HCT116 (cell line): ENCODE measurements at regions not wholly inside any gene's neighbourhood (a gene's known extent, or its start where the extent isn't known, plus 50 kb on each side); places are given as distances from the start of the nearest gene placed in this dataset.

ENCODE experiments used
- ATAC-seq: fragments of 200-7000 bp; cut with Tn5 transposase; 2 replicates; pipeline ENCODE4 v1.9.1; 2020; ENCODE audit warnings: mild to moderate bottlenecking, moderate library complexity
- BruUV-seq: library from RNA; stranded (reverse); fragments of 400-500 nt; replicated peaks from 2 replicates; lab custom pipeline; 2021; lab: Mats Ljungman, UMichigan
- CTCF ChIA-PET: fragments of 300-600 bp; sonication (Branson Sonifier 250); formaldehyde crosslinking; loops from one replicate; lab custom pipeline; 2021; ENCODE audit warnings: antibody characterized with exemption; lab: Charles Lee
- POLR2A ChIA-PET: fragments of 300-600, 350-600 bp; sonication (Branson Sonifier 250); formaldehyde crosslinking; loops from one replicate; lab custom pipeline; 2021; ENCODE audit warnings: antibody characterized with exemption; lab: Charles Lee
- RAD21 ChIA-PET, 2 experiments: fragments of 300-600 bp; sonication (Branson Sonifier 250); formaldehyde crosslinking; loops; one replicate each; lab custom pipeline; 2023; ENCODE audit warnings: low total read pairs in 2 of 2; ENCODE audit not compliant: uncharacterized antibody in 2 of 2, unreplicated experiment in 2 of 2, low non-redundant PET in 1 of 2; lab: Charles Lee
- DNase-seq: peaks from one replicate; pipeline ENCODE4 v3.0.0-alpha.2; 2010; ENCODE audit warnings: low read depth, low spot score
- H2AFZ ChIP-seq: fragments of 200-600 bp; shearing (Covaris generic), sonication (generic); 2 replicates; pipeline ENCODE4 v1.6.1; 2017; ENCODE audit warnings: low read depth, mixed run types, mixed read lengths, antibody characterized with exemption, low read length; ENCODE audit not compliant: poor library complexity, severe bottlenecking
- H3K27ac ChIP-seq: 2 replicates; pipeline ENCODE4 v1.5.1; 2012; ENCODE audit warnings: low read depth, low read length
- H3K27me3 ChIP-seq: fragments of 200-600 bp; sonication (generic); 2 replicates; pipeline ENCODE4 v1.6.1; 2016; ENCODE audit warnings: mixed run types, low read length, mixed read lengths; ENCODE audit not compliant: insufficient read depth
- H3K36me3 ChIP-seq, 2 experiments: fragments of 200-500 bp in 1 of 2; fragments of 200-600 bp in 1 of 2; sonication (Bioruptor generic) in 1 of 2; sonication (generic) in 1 of 2; 2 replicates each; pipeline versions ENCODE4 v1.5.1 to v1.6.1; 2014 to 2016; ENCODE audit warnings: low read length in 2 of 2, inconsistent platforms in 1 of 2, mixed read lengths in 1 of 2, mixed run types in 1 of 2; ENCODE audit not compliant: insufficient read depth in 2 of 2, control insufficient read depth in 1 of 2
- H3K4me1 ChIP-seq, 2 experiments: fragments of 200-600 bp in 1 of 2; sonication (generic) in 1 of 2; 2 replicates each; pipeline versions ENCODE4 v1.5.1 to v1.6.1; 2012 to 2017; ENCODE audit warnings: low read length in 2 of 2, inconsistent platforms in 1 of 2, mild to moderate bottlenecking in 1 of 2, mixed read lengths in 1 of 2, mixed run types in 1 of 2, moderate library complexity in 1 of 2; ENCODE audit not compliant: insufficient read depth in 2 of 2, control insufficient read depth in 1 of 2
- H3K4me2 ChIP-seq: fragments of 200-600 bp; sonication (generic); 2 replicates; pipeline ENCODE4 v1.6.1; 2017; ENCODE audit warnings: mixed run types, low read length, mixed read lengths
- H3K4me3 ChIP-seq, 2 experiments: fragments of 200-600 bp in 1 of 2; sonication (generic) in 1 of 2; replicated peaks in 1 of 2; 2 replicates each; pipeline ENCODE4 v1.5.1; 2011 to 2016; ENCODE audit warnings: low read length in 2 of 2, control low read depth in 1 of 2, low read depth in 1 of 2, mild to moderate bottlenecking in 1 of 2, mixed read lengths in 1 of 2, mixed run types in 1 of 2
- H3K79me2 ChIP-seq: fragments of 200-600 bp; sonication (generic); 2 replicates; pipeline ENCODE4 v1.6.1; 2017; ENCODE audit warnings: mild to moderate bottlenecking, mixed run types, low read length, moderate library complexity, mixed read lengths; ENCODE audit not compliant: insufficient read depth
- H3K9ac ChIP-seq: fragments of 200-600 bp; sonication (generic); 2 replicates; pipeline ENCODE4 v1.6.1; 2016; ENCODE audit warnings: low read length, mixed read lengths
- H3K9me2 ChIP-seq: fragments of 200-600 bp; sonication (generic), shearing (Covaris generic); 2 replicates; pipeline ENCODE4 v1.6.1; 2017; ENCODE audit warnings: mixed run types, mild to moderate bottlenecking, moderate library complexity; ENCODE audit not compliant: insufficient read depth
- H3K9me3 ChIP-seq, 2 experiments: fragments of 200-500 bp in 1 of 2; fragments of 200-600 bp in 1 of 2; sonication (Bioruptor generic) in 1 of 2; sonication (generic) in 1 of 2; 2 replicates each; pipeline ENCODE4 v1.6.1; 2014 to 2017; ENCODE audit warnings: low read length in 2 of 2, mixed read lengths in 2 of 2, inconsistent platforms in 1 of 2, low read depth in 1 of 2, mild to moderate bottlenecking in 1 of 2, mixed run types in 1 of 2, moderate library complexity in 1 of 2; ENCODE audit not compliant: control insufficient read depth in 1 of 2, insufficient read depth in 1 of 2
- H4K20me1 ChIP-seq: fragments of 200-600 bp; sonication (generic), shearing (Covaris generic); 2 replicates; pipeline ENCODE4 v1.6.1; 2017; ENCODE audit warnings: mixed run types, mild to moderate bottlenecking, moderate library complexity; ENCODE audit not compliant: insufficient read depth
- CEBPB ChIP-seq: IDR thresholded peaks from 2 replicates; pipeline ENCODE4 v1.6.1; 2012; ENCODE audit warnings: low read depth
- CTCF ChIP-seq, 3 experiments: fragments of 200-600 bp in 1 of 3; sonication (generic) in 1 of 3; IDR thresholded peaks in 2 of 3; conservative IDR thresholded peaks in 1 of 3; 2 replicates each; pipeline ENCODE4 v1.5.1; 2012 to 2017; ENCODE audit warnings: low read depth in 2 of 3, low read length in 2 of 3, antibody characterized with exemption in 1 of 3, borderline replicate concordance in 1 of 3, control low read depth in 1 of 3, mild to moderate bottlenecking in 1 of 3, mixed read lengths in 1 of 3, mixed run types in 1 of 3, moderate library complexity in 1 of 3; ENCODE audit not compliant: insufficient read depth in 1 of 3
- JUND ChIP-seq: IDR thresholded peaks from 2 replicates; pipeline ENCODE4 v1.6.1; 2012
- MAX ChIP-seq: IDR thresholded peaks from 2 replicates; pipeline ENCODE4 v1.6.1; 2012
- POLR2A ChIP-seq: IDR thresholded peaks from 2 replicates; pipeline ENCODE4 v1.7.0; 2011; ENCODE audit warnings: borderline replicate concordance; ENCODE audit not compliant: insufficient read depth, insufficient read length; ENCODE audit errors: extremely low read depth
- RAD21 ChIP-seq: IDR thresholded peaks from 2 replicates; pipeline ENCODE4 v1.6.1; 2012; ENCODE audit warnings: low read depth, mild to moderate bottlenecking
- SIN3A ChIP-seq: IDR thresholded peaks from 2 replicates; pipeline ENCODE4 v1.6.1; 2012; ENCODE audit warnings: low read depth
- SP1 ChIP-seq: IDR thresholded peaks from 2 replicates; pipeline ENCODE4 v1.6.1; 2012; ENCODE audit warnings: low read depth
- TCF7L2 ChIP-seq: IDR thresholded peaks from 2 replicates; pipeline ENCODE4 v1.7.0; 2011; ENCODE audit warnings: borderline replicate concordance, inconsistent platforms; ENCODE audit not compliant: insufficient read depth, insufficient read length; ENCODE audit errors: extremely low read depth
- YY1 ChIP-seq: IDR thresholded peaks from 2 replicates; pipeline ENCODE4 v1.6.1; 2011; ENCODE audit warnings: low read length, low read depth, moderate library complexity, mild to moderate bottlenecking; ENCODE audit not compliant: insufficient replicate concordance; ENCODE audit errors: extremely low read depth
- ZFX ChIP-seq: fragments of 450-650 bp; IDR thresholded peaks from 2 replicates; pipeline ENCODE4 v1.6.1; 2017
- ZNF274 ChIP-seq: fragments of 200-500 bp; sonication (Bioruptor generic); IDR thresholded peaks from 2 replicates; pipeline ENCODE4 v1.6.1; 2014; ENCODE audit warnings: mild to moderate bottlenecking, low read depth, low read length, inconsistent platforms
- intact Hi-C: fragments of 100-400 bp; cut with micrococcal nuclease; formaldehyde crosslinking; loops from 2 replicates; pipeline ENCODE4 v1.10.0; 2022

GRCh38 chr5:60277941-60278340 is 384.4 kb upstream of the PDE4D start:
- Histone ChIP-seq H2AFZ (no peak overlapping the region), H3K4me1 (no peaks in the 10 kb centered on the region), H4K20me1 (no peaks in the 10 kb centered on the region), H3K4me2 (no peak overlapping the region), H3K9ac (no peak overlapping the region), H3K27ac (no peak overlapping the region), H3K4me3 (no peak overlapping the region), H3K36me3 (no peaks in the 10 kb centered on the region), H3K9me2 (no peaks in the 10 kb centered on the region), H3K27me3 (peaks cover 11% of the 10 kb centered on the region), H3K79me2 (no peaks in the 10 kb centered on the region)
- ATAC-seq (no peak), DNase-seq (no peak)
- BruUV-seq: no TSS peak
- RAD21 ChIA-PET: no interaction called here
- intact Hi-C loops: loop anchor here (1.0 kb wide), 1 partner anchor 28 kb away; no protein-coding TSS in a partner anchor
- CTCF ChIA-PET: no interaction called here
- TF ChIP-seq RAD21 (no peak), JUND (no peak), SIN3A (no peak), MAX (no peak), CEBPB (no peak), POLR2A (no peak), ZFX (no peak), YY1 (no peak), CTCF (IDR thresholded peaks at IDR 0.05 in 2 of 3, conservative IDR thresholded peaks at IDR 0.05 in 1 of 3; ENCODE audit: borderline replicate concordance in 1 of 3, insufficient read depth in 1 of 3, low read depth in 2 of 3, low read length in 2 of 3) (no peak), SP1 (no peak), ZNF274 (no peak), TCF7L2 (no peak)
- TF ChIP-seq, all 23 proteins: peak for 0
- no peaks in the 10 kb centered on the region for H3K9me3 ChIP-seq
- POLR2A ChIA-PET: no interaction called here
